ENCODE measurements at regions not wholly inside any gene's neighbourhood (a gene's known extent, or its start where the extent isn't known, plus 50 kb on each side); places are given as distances from the start of the nearest gene placed in this dataset.

DNA sequence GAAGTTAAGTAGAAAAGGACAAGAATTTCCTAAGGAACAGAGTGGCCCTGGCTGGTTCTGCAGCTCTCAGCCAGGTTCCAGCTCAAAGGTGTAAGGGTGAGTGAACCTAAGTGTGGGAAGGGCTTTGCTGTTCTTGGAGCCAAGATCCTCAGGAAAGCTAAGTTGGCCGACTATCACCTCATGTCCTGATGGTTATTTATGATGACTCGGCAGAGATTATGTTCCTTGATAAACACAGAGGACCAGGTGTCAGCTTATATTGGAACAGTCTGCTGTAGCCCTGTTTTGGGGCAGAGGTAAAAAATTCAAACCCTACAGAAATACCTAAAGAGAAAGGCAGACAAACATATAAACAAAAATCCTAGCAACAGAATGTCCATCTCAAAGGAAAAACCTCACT lies 128.5 kb downstream of the TBX3 start:
- TF ChIP-seq, protein P1, sequence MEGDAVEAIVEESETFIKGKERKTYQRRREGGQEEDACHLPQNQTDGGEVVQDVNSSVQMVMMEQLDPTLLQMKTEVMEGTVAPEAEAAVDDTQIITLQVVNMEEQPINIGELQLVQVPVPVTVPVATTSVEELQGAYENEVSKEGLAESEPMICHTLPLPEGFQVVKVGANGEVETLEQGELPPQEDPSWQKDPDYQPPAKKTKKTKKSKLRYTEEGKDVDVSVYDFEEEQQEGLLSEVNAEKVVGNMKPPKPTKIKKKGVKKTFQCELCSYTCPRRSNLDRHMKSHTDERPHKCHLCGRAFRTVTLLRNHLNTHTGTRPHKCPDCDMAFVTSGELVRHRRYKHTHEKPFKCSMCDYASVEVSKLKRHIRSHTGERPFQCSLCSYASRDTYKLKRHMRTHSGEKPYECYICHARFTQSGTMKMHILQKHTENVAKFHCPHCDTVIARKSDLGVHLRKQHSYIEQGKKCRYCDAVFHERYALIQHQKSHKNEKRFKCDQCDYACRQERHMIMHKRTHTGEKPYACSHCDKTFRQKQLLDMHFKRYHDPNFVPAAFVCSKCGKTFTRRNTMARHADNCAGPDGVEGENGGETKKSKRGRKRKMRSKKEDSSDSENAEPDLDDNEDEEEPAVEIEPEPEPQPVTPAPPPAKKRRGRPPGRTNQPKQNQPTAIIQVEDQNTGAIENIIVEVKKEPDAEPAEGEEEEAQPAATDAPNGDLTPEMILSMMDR (IDR thresholded peaks at IDR 0.05) = no peak
- no peak for TF ChIP-seq POLR2A (IDR thresholded peaks at IDR 0.05)
